ENCODE measurements at regions not wholly inside any gene's neighbourhood (a gene's known extent, or its start where the extent isn't known, plus 50 kb on each side); places are given as distances from the start of the nearest gene placed in this dataset.
"Not testable (repeated sequence)": the region's sequence is repeated elsewhere in the genome, so short reads cannot be mapped to it uniquely, and the experiment has no call there.

- H4K20me1 ChIP-seq (ENCODE audit: insufficient read depth, poor library complexity, severe bottlenecking), result no peaks in the 10 kb centered on the region
- DNase-seq (ENCODE audit: low spot score), result no peak
- H3K4me3 ChIP-seq, result no peak overlapping the region
- no peaks in the 10 kb centered on the region for H3K9me2 ChIP-seq (replicated peaks; ENCODE audit: insufficient read depth)
- no peaks in the 10 kb centered on the region for H3K9me3 ChIP-seq (ENCODE audit: low read depth)
- no peaks in the 10 kb centered on the region for H3K27me3 ChIP-seq
- H3K4me2 ChIP-seq, result no peak overlapping the region
- H3K79me2 ChIP-seq, result no peaks in the 10 kb centered on the region
- no peaks in the 10 kb centered on the region for H3K36me3 ChIP-seq (replicated peaks; ENCODE audit: insufficient read depth, low read depth)
- WGBS (ENCODE audit: low lambda C conversion rate, missing lambda C conversion rate), result 85% methylated on average over 2 of the region's 2 CpGs
- H3K27ac ChIP-seq, result no peak overlapping the region
- TF ChIP-seq CTCF (IDR thresholded peaks at IDR 0.05; ENCODE audit: poor library complexity) (no peak), EZH2 (IDR thresholded peaks at IDR 0.05; ENCODE audit: borderline replicate concordance) (no peak), EZH2phosphoT487 (IDR thresholded peaks at IDR 0.05; ENCODE audit: low read depth, severe bottlenecking, unreplicated experiment) (no peak)
- H2AFZ ChIP-seq, result no peak overlapping the region
- no peaks in the 10 kb centered on the region for H3K4me1 ChIP-seq (ENCODE audit: insufficient read depth)
These were observed 446.8 kb upstream of the GCFC2 start for GRCh38 chr2:76157531-76157930.

GRCh38 chr2:76154981-76155380, 444.3 kb upstream of the GCFC2 start:
- Histone ChIP-seq H3K4me2 (no peak overlapping the region), H3K27me3 (no peaks in the 10 kb centered on the region), H3K9me2 (replicated peaks; ENCODE audit: insufficient read depth) (no peaks in the 10 kb centered on the region), H3K79me2 (no peaks in the 10 kb centered on the region), H3K4me1 (ENCODE audit: insufficient read depth) (no peaks in the 10 kb centered on the region), H3K36me3 (replicated peaks; ENCODE audit: insufficient read depth, low read depth) (no peaks in the 10 kb centered on the region), H3K4me3 (no peak overlapping the region), H3K27ac (no peak overlapping the region), H4K20me1 (ENCODE audit: insufficient read depth, poor library complexity, severe bottlenecking) (no peaks in the 10 kb centered on the region), H2AFZ (no peak overlapping the region), H3K9me3 (ENCODE audit: low read depth) (no peaks in the 10 kb centered on the region)
- DNase-seq (ENCODE audit: low spot score), result no peak
- TF ChIP-seq EZH2 (IDR thresholded peaks at IDR 0.05; ENCODE audit: borderline replicate concordance) (no peak), EZH2phosphoT487 (IDR thresholded peaks at IDR 0.05; ENCODE audit: low read depth, severe bottlenecking, unreplicated experiment) (no peak), CTCF (IDR thresholded peaks at IDR 0.05; ENCODE audit: poor library complexity) (no peak)
- WGBS (ENCODE audit: low lambda C conversion rate, missing lambda C conversion rate), result 82% methylated on average over 3 of the region's 3 CpGs

GRCh38 chr2:76149846-76150245, 439.1 kb upstream of the GCFC2 start:
- Histone ChIP-seq H3K79me2 (no peaks in the 10 kb centered on the region), H3K36me3 (replicated peaks; ENCODE audit: insufficient read depth, low read depth) (no peaks in the 10 kb centered on the region), H3K9me2 (replicated peaks; ENCODE audit: insufficient read depth) (no peaks in the 10 kb centered on the region), H3K27me3 (no peaks in the 10 kb centered on the region), H3K4me3 (no peak overlapping the region), H3K4me2 (no peak overlapping the region), H3K27ac (no peak overlapping the region), H4K20me1 (ENCODE audit: insufficient read depth, poor library complexity, severe bottlenecking) (no peaks in the 10 kb centered on the region), H3K4me1 (ENCODE audit: insufficient read depth) (no peaks in the 10 kb centered on the region), H3K9me3 (ENCODE audit: low read depth) (no peaks in the 10 kb centered on the region), H2AFZ (no peak overlapping the region)
- TF ChIP-seq CTCF (IDR thresholded peaks at IDR 0.05; ENCODE audit: poor library complexity) (no peak), EZH2 (IDR thresholded peaks at IDR 0.05; ENCODE audit: borderline replicate concordance) (no peak), EZH2phosphoT487 (IDR thresholded peaks at IDR 0.05; ENCODE audit: low read depth, severe bottlenecking, unreplicated experiment) (no peak)
- no peak for DNase-seq (ENCODE audit: low spot score)

- not testable (repeated sequence) for H3K79me2 ChIP-seq; H3K36me3 ChIP-seq (replicated peaks; ENCODE audit: insufficient read depth, low read depth); H3K9me3 ChIP-seq (ENCODE audit: low read depth); H3K9me2 ChIP-seq (replicated peaks; ENCODE audit: insufficient read depth); H3K27me3 ChIP-seq; H4K20me1 ChIP-seq (ENCODE audit: insufficient read depth, poor library complexity, severe bottlenecking); H3K4me3 ChIP-seq; H3K4me2 ChIP-seq; DNase-seq (ENCODE audit: low spot score); H2AFZ ChIP-seq; H3K27ac ChIP-seq; H3K4me1 ChIP-seq (ENCODE audit: insufficient read depth)
- WGBS (ENCODE audit: low lambda C conversion rate, missing lambda C conversion rate), result 76% methylated on average over 3 of the region's 3 CpGs
These were observed 428.6 kb upstream of the GCFC2 start for GRCh38 chr2:76139303-76139702.

All from hepatocyte (in vitro differentiated cells).